A673 (cell line): ENCODE measurements at regions not wholly inside any gene's neighbourhood (a gene's known extent, or its start where the extent isn't known, plus 50 kb on each side); places are given as distances from the start of the nearest gene placed in this dataset.

ENCODE experiments used
- BruUV-seq: library from RNA; stranded (reverse); fragments of 400-500 nt; replicated peaks from 2 replicates; lab custom pipeline; 2021; lab: Mats Ljungman, UMichigan
- CTCF ChIA-PET: fragments of 300-600 bp; sonication (Branson Sonifier 250); formaldehyde crosslinking; loops from one replicate; lab custom pipeline; 2022; ENCODE audit warnings: antibody characterized with exemption; lab: Charles Lee
- POLR2A ChIA-PET: fragments of 300-600 bp; sonication (Branson Sonifier 250); formaldehyde crosslinking; loops from one replicate; lab custom pipeline; 2022; ENCODE audit warnings: antibody characterized with exemption; ENCODE audit not compliant: low non-redundant PET; lab: Charles Lee
- DNase-seq: peaks from one replicate; pipeline ENCODE4 v3.0.0-alpha.2; 2015; ENCODE audit warnings: low spot score
- H3K27ac ChIP-seq: fragments of 200-600 bp; sonication (generic); 2 replicates; pipeline ENCODE4 v1.5.1; 2016; ENCODE audit warnings: mixed run types, low read depth, mild to moderate bottlenecking, mixed read lengths, antibody characterized with exemption, low read length; ENCODE audit not compliant: poor library complexity, severe bottlenecking
- H3K27me3 ChIP-seq: fragments of 200-600 bp; sonication (generic); replicated peaks from 2 replicates; pipeline ENCODE4 v1.6.1; 2017; ENCODE audit warnings: mixed run types, low read depth, mild to moderate bottlenecking, mixed read lengths, antibody characterized with exemption, low read length; ENCODE audit not compliant: insufficient read depth, poor library complexity
- H3K36me3 ChIP-seq: fragments of 200-600 bp; sonication (generic); 2 replicates; pipeline ENCODE4 v1.6.1; 2016; ENCODE audit warnings: mixed run types, mild to moderate bottlenecking, mixed read lengths, antibody characterized with exemption, low read length; ENCODE audit not compliant: insufficient read depth, poor library complexity, severe bottlenecking
- H3K4me1 ChIP-seq: fragments of 200-600 bp; sonication (generic); 2 replicates; pipeline ENCODE4 v1.6.1; 2017; ENCODE audit warnings: mixed run types, mild to moderate bottlenecking, mixed read lengths, antibody characterized with exemption, low read length; ENCODE audit not compliant: insufficient read depth, poor library complexity, severe bottlenecking
- H3K4me3 ChIP-seq: fragments of 200-600 bp; sonication (generic); 2 replicates; pipeline ENCODE4 v1.5.1; 2016; ENCODE audit warnings: low read depth, mixed run types, mild to moderate bottlenecking, mixed read lengths, low read length; ENCODE audit not compliant: poor library complexity, severe bottlenecking
- H3K9me3 ChIP-seq: fragments of 200-600 bp; sonication (generic); 2 replicates; pipeline ENCODE4 v1.6.1; 2016; ENCODE audit warnings: mixed run types, low read depth, mild to moderate bottlenecking, mixed read lengths, antibody characterized with exemption, low read length; ENCODE audit not compliant: poor library complexity, severe bottlenecking
- EZH2 ChIP-seq: fragments of 200-600 bp; sonication (generic); IDR thresholded peaks from 2 replicates; pipeline ENCODE4 v1.6.1; 2017; ENCODE audit warnings: borderline replicate concordance, low read depth, mild to moderate bottlenecking, mixed read lengths, antibody characterized with exemption, low read length; ENCODE audit not compliant: poor library complexity, severe bottlenecking
- intact Hi-C: fragments of 100-400 bp; cut with micrococcal nuclease; formaldehyde crosslinking; loops from one replicate; pipeline ENCODE4 v1.10.0; 2022; ENCODE audit not compliant: unreplicated experiment
- TF ChIP-seq, protein P1 (sequence below): fragments of 300-800, 200-600 bp; sonication (generic); conservative IDR thresholded peaks from 2 replicates; pipeline ENCODE4 v1.5.1; 2017; ENCODE audit warnings: low read depth, mild to moderate bottlenecking, antibody characterized with exemption, low read length, moderate library complexity, mixed read lengths

- CTCF ChIA-PET, result no interaction called here
Observed at GRCh38 chr9:96048104-96048955, 172.8 kb downstream of the ERCC6L2 start.

DNA sequence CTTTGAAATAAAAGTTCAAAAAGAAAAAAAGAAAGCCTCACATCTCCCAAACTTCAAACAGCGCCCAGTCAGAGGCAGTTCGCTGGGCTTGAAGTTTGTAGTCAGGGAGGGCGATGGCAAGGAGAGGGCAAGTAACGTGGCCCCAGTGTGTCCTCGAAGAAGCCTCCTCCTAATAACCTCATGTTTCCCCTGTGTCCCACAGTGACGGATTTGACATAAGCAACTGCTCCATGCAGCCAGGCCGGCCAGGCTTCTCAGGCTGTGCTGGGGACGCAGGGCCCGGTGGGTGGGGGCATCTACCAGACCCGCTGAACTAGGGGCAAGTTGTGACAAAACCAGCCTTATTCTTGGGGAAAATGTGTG lies 172.2 kb downstream of the ERCC6L2 start:
- BruUV-seq, result no TSS peak
- TF ChIP-seq, protein P1, sequence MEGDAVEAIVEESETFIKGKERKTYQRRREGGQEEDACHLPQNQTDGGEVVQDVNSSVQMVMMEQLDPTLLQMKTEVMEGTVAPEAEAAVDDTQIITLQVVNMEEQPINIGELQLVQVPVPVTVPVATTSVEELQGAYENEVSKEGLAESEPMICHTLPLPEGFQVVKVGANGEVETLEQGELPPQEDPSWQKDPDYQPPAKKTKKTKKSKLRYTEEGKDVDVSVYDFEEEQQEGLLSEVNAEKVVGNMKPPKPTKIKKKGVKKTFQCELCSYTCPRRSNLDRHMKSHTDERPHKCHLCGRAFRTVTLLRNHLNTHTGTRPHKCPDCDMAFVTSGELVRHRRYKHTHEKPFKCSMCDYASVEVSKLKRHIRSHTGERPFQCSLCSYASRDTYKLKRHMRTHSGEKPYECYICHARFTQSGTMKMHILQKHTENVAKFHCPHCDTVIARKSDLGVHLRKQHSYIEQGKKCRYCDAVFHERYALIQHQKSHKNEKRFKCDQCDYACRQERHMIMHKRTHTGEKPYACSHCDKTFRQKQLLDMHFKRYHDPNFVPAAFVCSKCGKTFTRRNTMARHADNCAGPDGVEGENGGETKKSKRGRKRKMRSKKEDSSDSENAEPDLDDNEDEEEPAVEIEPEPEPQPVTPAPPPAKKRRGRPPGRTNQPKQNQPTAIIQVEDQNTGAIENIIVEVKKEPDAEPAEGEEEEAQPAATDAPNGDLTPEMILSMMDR, result no peak
- no peak for TF ChIP-seq EZH2
- intact Hi-C loops, result no loop called here
- Histone ChIP-seq H3K4me1 (peaks cover 15% of the 10 kb centered on the region), H3K9me3 (no peaks in the 10 kb centered on the region), H3K27ac (peak overlapping the region; percentile 40), H3K36me3 (no peaks in the 10 kb centered on the region), H3K4me3 (no peak overlapping the region), H3K27me3 (no peaks in the 10 kb centered on the region)
- DNase-seq, result no peak
- POLR2A ChIA-PET, result interaction anchor here (0.7 kb wide), 1 partner anchor 446 kb away, joined by 3 read pairs; no protein-coding TSS in a partner anchor
- CTCF ChIA-PET, result no interaction called here

More at GRCh38 chr9:96048104-96048955, 172.8 kb downstream of the ERCC6L2 start:
- peaks cover 15% of the 10 kb centered on the region for H3K4me1 ChIP-seq
- H3K27me3 ChIP-seq, result no peaks in the 10 kb centered on the region
- H3K27ac ChIP-seq, result peak overlapping the region; percentile 55
- intact Hi-C loops, result no loop called here
- TF ChIP-seq, protein P1, result no peak
- no peak for TF ChIP-seq EZH2
- peak; percentile 59 for DNase-seq
- H3K36me3 ChIP-seq, result no peaks in the 10 kb centered on the region
- no peak overlapping the region for H3K4me3 ChIP-seq
- no peaks in the 10 kb centered on the region for H3K9me3 ChIP-seq
- BruUV-seq, result no TSS peak
- POLR2A ChIA-PET, result interaction anchor here (0.6 to 0.7 kb wide), 2 partner anchors 71 to 445 kb away, joined by 3 to 5 read pairs; no protein-coding TSS in a partner anchor

DNA sequence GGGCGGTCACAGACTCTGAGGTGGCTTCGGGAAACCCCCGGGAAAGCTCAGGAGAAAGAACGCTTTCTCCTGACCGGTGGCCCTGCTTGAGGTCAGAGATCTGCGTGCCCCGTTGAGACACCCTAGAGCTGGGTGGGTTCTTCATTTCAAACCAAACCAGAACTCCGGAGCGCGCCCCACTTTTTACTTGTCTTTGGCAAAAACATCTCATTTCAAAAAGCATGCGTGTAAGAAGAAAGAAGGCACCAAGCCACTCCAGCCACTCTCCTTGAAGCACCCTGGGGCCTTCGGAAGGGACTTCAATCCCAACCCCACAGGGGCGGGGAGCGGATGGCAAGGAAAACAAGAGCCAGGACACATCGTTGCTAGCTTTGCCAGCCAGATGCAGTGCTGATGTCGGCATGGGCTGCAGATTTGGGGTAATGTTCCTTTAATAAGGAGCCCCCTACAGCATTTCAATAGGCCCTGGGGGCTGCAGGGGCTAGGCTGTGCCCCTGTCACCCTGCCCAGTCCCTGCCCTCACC lies 171.7 kb downstream of the ERCC6L2 start:
- intact Hi-C loops, result no loop called here

More for the DNA sequence above, 171.7 kb downstream of the ERCC6L2 start:
- ChIA-PET POLR2A (no interaction called here), CTCF (no interaction called here)
- H3K4me3 ChIP-seq, result no peak overlapping the region
- DNase-seq, result no peak
- H3K27ac ChIP-seq, result peak overlapping the region; percentile 40
- no TSS peak for BruUV-seq
- peaks cover 15% of the 10 kb centered on the region for H3K4me1 ChIP-seq
- H3K27me3 ChIP-seq, result no peaks in the 10 kb centered on the region
- no peaks in the 10 kb centered on the region for H3K9me3 ChIP-seq
- H3K36me3 ChIP-seq, result no peaks in the 10 kb centered on the region
- no peak for TF ChIP-seq EZH2
- TF ChIP-seq, protein P1, result no peak
